CD4-positive, alpha-beta T cell (primary cell): ENCODE measurements at regions not wholly inside any gene's neighbourhood (a gene's known extent, or its start where the extent isn't known, plus 50 kb on each side); places are given as distances from the start of the nearest gene placed in this dataset.

ENCODE experiments used
- ATAC-seq: fragments of 200-7000 bp; cut with Tn5 transposase; one replicate; pipeline ENCODE4 v1.10.0; 2022; ENCODE audit warnings: mild to moderate bottlenecking; ENCODE audit not compliant: poor library complexity
- CTCF ChIA-PET: fragments of 350-600 bp; sonication (Branson Sonifier 250); formaldehyde crosslinking; loops from one replicate; lab custom pipeline; 2021; ENCODE audit warnings: antibody characterized with exemption, inconsistent platforms; lab: Charles Lee
- POLR2A ChIA-PET: fragments of 350-600 bp; sonication (Branson Sonifier 250); formaldehyde crosslinking; loops from one replicate; lab custom pipeline; 2021; ENCODE audit warnings: antibody characterized with exemption, inconsistent platforms; lab: Charles Lee
- DNase-seq, 14 experiments: peaks; one replicate each; pipeline ENCODE4 v3.0.0-alpha.2; 2013 to 2020; ENCODE audit warnings: mixed read lengths in 2 of 14
- H3K27ac ChIP-seq, 2 donors: one replicate each; pipeline versions ENCODE4 v1.5.1 to v1.7.0; 2013; ENCODE audit warnings: low read length in 2 of 2, low read depth in 1 of 2, mild to moderate bottlenecking in 1 of 2
- H3K27me3 ChIP-seq, 2 experiments: 1 replicate in 1 of 2; 2 replicates in 1 of 2; pipeline versions ENCODE4 v1.6.1 to v1.7.0; 2013; ENCODE audit warnings: low read length in 2 of 2, control low read depth in 1 of 2, mild to moderate bottlenecking in 1 of 2, moderate library complexity in 1 of 2; ENCODE audit not compliant: insufficient read depth in 2 of 2, control insufficient read depth in 1 of 2
- H3K36me3 ChIP-seq: one replicate; pipeline ENCODE4 v1.6.1; 2013; ENCODE audit warnings: low read length, control low read depth; ENCODE audit not compliant: insufficient read depth
- H3K4me1 ChIP-seq: one replicate; pipeline ENCODE4 v1.6.1; 2013; ENCODE audit warnings: low read length, control low read depth; ENCODE audit not compliant: insufficient read depth
- H3K4me3 ChIP-seq: one replicate; pipeline ENCODE4 v1.5.1; 2013; ENCODE audit warnings: mild to moderate bottlenecking, low read length, moderate library complexity
- H3K9me3 ChIP-seq, 2 experiments: 1 replicate in 1 of 2; 2 replicates in 1 of 2; pipeline versions ENCODE4 v1.6.1 to v1.7.0; 2013; ENCODE audit warnings: low read length in 2 of 2, mild to moderate bottlenecking in 2 of 2, control low read depth in 1 of 2, moderate library complexity in 1 of 2; ENCODE audit not compliant: control insufficient read depth in 1 of 2, insufficient read depth in 1 of 2
- H3K27ac Mint-ChIP-seq: one replicate; pipeline ENCODE4 v1.8.0; 2020; ENCODE audit warnings: mixed read lengths
- H3K27me3 Mint-ChIP-seq: one replicate; pipeline ENCODE4 v1.8.0; 2021; ENCODE audit warnings: mixed read lengths
- H3K36me3 Mint-ChIP-seq: one replicate; pipeline ENCODE4 v1.8.0; 2021; ENCODE audit warnings: low read depth, mixed read lengths
- H3K4me1 Mint-ChIP-seq: one replicate; pipeline ENCODE4 v1.8.0; 2021; ENCODE audit warnings: low read depth, mixed read lengths
- H3K4me3 Mint-ChIP-seq: one replicate; pipeline ENCODE4 v1.8.0; 2020; ENCODE audit warnings: mild to moderate bottlenecking, mixed read lengths
- H3K9me3 Mint-ChIP-seq: one replicate; pipeline ENCODE4 v1.8.0; 2020; ENCODE audit warnings: mixed read lengths
- CTCF ChIP-seq: fragments of 200-600 bp; IDR thresholded peaks from one replicate; pipeline ENCODE4 v1.8.0; 2022; ENCODE audit warnings: antibody characterized with exemption, mild to moderate bottlenecking
- intact Hi-C, 2 experiments: fragments of 100-400 bp; cut with DNase I in 1 of 2; cut with micrococcal nuclease in 1 of 2; formaldehyde crosslinking; loops; one replicate each; pipeline versions ENCODE4 v1.15.1 to v1.9.0; 2023 to 2025; cut with DNase I, micrococcal nuclease

GRCh38 chr7:106964466-106964865 lies 80.0 kb upstream of the PRKAR2B start:
- Histone ChIP-seq H3K4me1 (no peaks in the 10 kb centered on the region), H3K9me3 (no peaks in the 10 kb centered on the region), H3K36me3 (no peaks in the 10 kb centered on the region), H3K27me3 (peaks cover 0 to 8% of the 10 kb centered on the region in 2 experiments), H3K4me3 (no peak overlapping the region), H3K27ac (no peak overlapping the region)
- no peak overlapping the region for H3K4me3 Mint-ChIP-seq
- no peak for TF ChIP-seq CTCF
- H3K27ac Mint-ChIP-seq = no peak overlapping the region
- H3K9me3 Mint-ChIP-seq = no peaks in the 10 kb centered on the region
- peaks cover 9% of the 10 kb centered on the region for H3K27me3 Mint-ChIP-seq
- CTCF ChIA-PET = no interaction called here
- no peaks in the 10 kb centered on the region for H3K36me3 Mint-ChIP-seq
- no peak for ATAC-seq
- POLR2A ChIA-PET = no interaction called here
- no peaks in the 10 kb centered on the region for H3K4me1 Mint-ChIP-seq
- DNase-seq = no peak
- intact Hi-C loops = no loop called here

- TF ChIP-seq CTCF = no peak
- Histone ChIP-seq H3K27ac (no peak overlapping the region), H3K27me3 (peaks cover 0 to 8% of the 10 kb centered on the region in 2 experiments), H3K4me3 (no peak overlapping the region), H3K9me3 (no peaks in the 10 kb centered on the region), H3K4me1 (no peaks in the 10 kb centered on the region), H3K36me3 (no peaks in the 10 kb centered on the region)
- H3K4me3 Mint-ChIP-seq = no peak overlapping the region
- no peaks in the 10 kb centered on the region for H3K36me3 Mint-ChIP-seq
- POLR2A ChIA-PET = no interaction called here
- ATAC-seq = no peak
- DNase-seq = no peak
- CTCF ChIA-PET = no interaction called here
- H3K27ac Mint-ChIP-seq = no peak overlapping the region
- H3K4me1 Mint-ChIP-seq = no peaks in the 10 kb centered on the region
- H3K27me3 Mint-ChIP-seq = peaks cover 9% of the 10 kb centered on the region
- H3K9me3 Mint-ChIP-seq = no peaks in the 10 kb centered on the region
- intact Hi-C loops = no loop called here
Measured at GRCh38 chr7:106965108-106965507, 79.4 kb upstream of the PRKAR2B start.

GRCh38 chr7:106966121-106966520 lies 78.4 kb upstream of the PRKAR2B start:
- H3K27me3 Mint-ChIP-seq = peaks cover 9% of the 10 kb centered on the region
- intact Hi-C loops = no loop called here
- Histone ChIP-seq H3K4me3 (no peak overlapping the region), H3K27me3 (peaks cover 0 to 8% of the 10 kb centered on the region in 2 experiments), H3K9me3 (no peaks in the 10 kb centered on the region), H3K27ac (no peak overlapping the region), H3K36me3 (no peaks in the 10 kb centered on the region), H3K4me1 (no peaks in the 10 kb centered on the region)
- no peaks in the 10 kb centered on the region for H3K4me1 Mint-ChIP-seq
- H3K27ac Mint-ChIP-seq = no peak overlapping the region
- DNase-seq (no peak), ATAC-seq (no peak)
- H3K36me3 Mint-ChIP-seq = no peaks in the 10 kb centered on the region
- CTCF ChIA-PET = no interaction called here
- POLR2A ChIA-PET = no interaction called here
- H3K9me3 Mint-ChIP-seq = no peaks in the 10 kb centered on the region
- TF ChIP-seq CTCF = no peak
- no peak overlapping the region for H3K4me3 Mint-ChIP-seq
